GM12891 (cell line): ENCODE measurements at regions not wholly inside any gene's neighbourhood (a gene's known extent, or its start where the extent isn't known, plus 50 kb on each side); places are given as distances from the start of the nearest gene placed in this dataset.
"Not testable (repeated sequence)": the region's sequence is repeated elsewhere in the genome, so short reads cannot be mapped to it uniquely, and the experiment has no call there.

Experiments used
- PAX5 ChIP-seq: IDR thresholded peaks from 2 replicates; pipeline ENCODE4 v1.6.1; 2011; ENCODE audit warnings: low read length, moderate library complexity, mild to moderate bottlenecking; ENCODE audit not compliant: insufficient read depth, severe bottlenecking
- POLR2A ChIP-seq: IDR thresholded peaks from 2 replicates; pipeline ENCODE4 v1.6.1; 2011; ENCODE audit warnings: low read depth, low read length, control low read depth
- POLR2AphosphoS5 ChIP-seq: IDR thresholded peaks from 2 replicates; pipeline ENCODE4 v1.6.1; 2011; ENCODE audit warnings: low read depth, low read length, control low read depth
- POU2F2 ChIP-seq: IDR thresholded peaks from 2 replicates; pipeline ENCODE4 v1.6.1; 2011; ENCODE audit warnings: low read depth, mild to moderate bottlenecking, control low read depth, low read length, moderate library complexity
- TAF1 ChIP-seq: IDR thresholded peaks from 2 replicates; pipeline ENCODE4 v1.6.1; 2011; ENCODE audit warnings: low read depth, low read length, control low read depth

DNA sequence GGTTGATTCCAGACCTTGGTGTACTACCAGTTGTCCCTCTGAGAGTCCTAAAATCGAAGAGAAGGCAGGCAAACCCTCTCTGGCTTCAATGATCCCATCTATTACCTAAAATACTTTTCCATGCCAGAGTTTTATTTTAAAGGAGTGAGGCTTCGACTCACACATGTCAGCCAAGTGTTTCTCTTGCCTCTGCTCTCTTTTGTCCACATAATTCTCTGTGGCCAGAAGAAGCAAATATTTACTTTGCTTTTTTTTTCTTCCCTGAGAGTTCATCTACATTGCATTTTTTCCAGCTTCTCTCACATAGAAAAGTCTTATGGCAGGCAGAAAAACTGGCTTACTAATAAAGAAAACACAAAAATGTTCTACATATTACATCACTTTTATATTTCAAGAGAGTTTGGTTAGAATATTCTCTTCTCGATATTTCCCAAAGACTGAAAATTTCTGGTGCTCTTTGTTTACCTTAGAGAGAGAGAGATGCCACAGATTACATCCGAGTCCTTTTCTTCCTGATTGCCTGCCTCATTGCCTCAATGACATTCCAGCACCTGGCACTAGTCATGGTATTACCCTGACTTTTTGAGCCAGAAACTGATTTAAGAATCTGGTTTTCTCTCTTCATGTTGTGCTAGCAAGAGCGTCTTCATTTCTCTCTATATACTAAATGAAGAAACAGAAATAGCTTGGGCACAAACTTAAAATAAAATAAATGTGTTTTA, 170.3 kb upstream of the FAM174A start:
- not testable (repeated sequence) for TF ChIP-seq POLR2A, POLR2AphosphoS5, TAF1, PAX5, POU2F2
